ENCODE measurements at regions not wholly inside any gene's neighbourhood (a gene's known extent, or its start where the extent isn't known, plus 50 kb on each side); places are given as distances from the start of the nearest gene placed in this dataset.

GRCh38 chr13:48920730-48921129 is 55.0 kb upstream of the FNDC3A start:
- TF ChIP-seq POLR2AphosphoS5 (IDR thresholded peaks at IDR 0.05; ENCODE audit: low read depth, low read length) (no peak), TAF1 (IDR thresholded peaks at IDR 0.05; ENCODE audit: low read depth, low read length) (no peak), POLR2A (IDR thresholded peaks at IDR 0.05; ENCODE audit: low read depth, low read length) (no peak), SPI1 (IDR thresholded peaks at IDR 0.05; ENCODE audit: low read depth, low read length) (no peak)

Data from GM12891 (cell line).